ENCODE measurements at regions not wholly inside any gene's neighbourhood (a gene's known extent, or its start where the extent isn't known, plus 50 kb on each side); places are given as distances from the start of the nearest gene placed in this dataset.

DNA sequence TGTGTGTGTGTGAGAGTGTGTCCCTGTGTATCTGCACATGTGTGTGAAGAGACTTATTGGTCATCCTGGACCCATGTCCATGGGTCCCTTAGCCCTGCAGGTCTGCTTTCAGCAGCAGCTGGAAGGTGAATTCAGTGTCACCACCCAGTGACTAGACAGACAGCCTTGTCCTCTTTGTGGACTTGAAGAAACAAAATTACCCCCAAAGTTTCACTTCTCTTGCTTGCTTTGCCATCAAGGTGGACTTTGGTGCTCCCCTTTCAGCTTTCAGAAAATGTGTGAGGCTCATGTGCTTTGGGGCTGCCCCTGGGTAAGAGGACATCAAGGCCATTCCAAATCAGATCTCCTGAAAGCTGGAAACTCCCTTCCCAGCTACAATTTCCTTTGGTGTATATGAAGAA, 1063.8 kb downstream of the BCL11B start:
- no peak for ATAC-seq
- no peak overlapping the region for H3K27ac ChIP-seq
- H3K4me3 ChIP-seq: no peak overlapping the region
- H3K4me1 ChIP-seq: no peaks in the 10 kb centered on the region
- no peaks in the 10 kb centered on the region for H3K9me3 ChIP-seq
- H3K36me3 ChIP-seq: no peaks in the 10 kb centered on the region
- peaks cover 29% of the 10 kb centered on the region for H3K27me3 ChIP-seq
- TF ChIP-seq POLR2AphosphoS5 (IDR thresholded peaks at IDR 0.05): no peak
- TF ChIP-seq, protein P1, sequence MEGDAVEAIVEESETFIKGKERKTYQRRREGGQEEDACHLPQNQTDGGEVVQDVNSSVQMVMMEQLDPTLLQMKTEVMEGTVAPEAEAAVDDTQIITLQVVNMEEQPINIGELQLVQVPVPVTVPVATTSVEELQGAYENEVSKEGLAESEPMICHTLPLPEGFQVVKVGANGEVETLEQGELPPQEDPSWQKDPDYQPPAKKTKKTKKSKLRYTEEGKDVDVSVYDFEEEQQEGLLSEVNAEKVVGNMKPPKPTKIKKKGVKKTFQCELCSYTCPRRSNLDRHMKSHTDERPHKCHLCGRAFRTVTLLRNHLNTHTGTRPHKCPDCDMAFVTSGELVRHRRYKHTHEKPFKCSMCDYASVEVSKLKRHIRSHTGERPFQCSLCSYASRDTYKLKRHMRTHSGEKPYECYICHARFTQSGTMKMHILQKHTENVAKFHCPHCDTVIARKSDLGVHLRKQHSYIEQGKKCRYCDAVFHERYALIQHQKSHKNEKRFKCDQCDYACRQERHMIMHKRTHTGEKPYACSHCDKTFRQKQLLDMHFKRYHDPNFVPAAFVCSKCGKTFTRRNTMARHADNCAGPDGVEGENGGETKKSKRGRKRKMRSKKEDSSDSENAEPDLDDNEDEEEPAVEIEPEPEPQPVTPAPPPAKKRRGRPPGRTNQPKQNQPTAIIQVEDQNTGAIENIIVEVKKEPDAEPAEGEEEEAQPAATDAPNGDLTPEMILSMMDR (IDR thresholded peaks at IDR 0.05): no peak
- no peak for TF ChIP-seq EP300 (IDR thresholded peaks at IDR 0.05)
- TF ChIP-seq POLR2A (IDR thresholded peaks at IDR 0.05): no peak

DNA sequence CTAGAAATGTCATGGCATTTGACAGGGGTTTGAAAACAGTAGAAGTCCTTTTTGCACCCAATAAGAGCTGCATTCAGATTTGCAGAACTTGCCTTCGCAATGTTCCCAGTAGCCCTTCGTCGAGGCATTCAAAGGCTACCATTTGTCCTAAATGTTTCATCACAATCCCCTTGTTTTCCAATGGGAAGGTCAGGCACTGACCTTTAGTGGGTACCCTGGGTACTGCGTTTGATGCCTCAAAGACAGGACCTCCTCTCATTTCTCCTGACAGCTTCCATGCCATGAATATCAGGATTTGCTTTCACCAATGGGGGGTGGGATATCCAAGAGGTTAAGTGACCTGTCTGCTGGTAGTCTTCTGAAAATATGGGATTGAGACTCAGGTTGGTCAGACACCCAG, 1063.1 kb downstream of the BCL11B start:
- no peak for ATAC-seq
- TF ChIP-seq POLR2A (IDR thresholded peaks at IDR 0.05) (no peak), EP300 (IDR thresholded peaks at IDR 0.05) (no peak), POLR2AphosphoS5 (IDR thresholded peaks at IDR 0.05) (no peak)
- TF ChIP-seq, protein P1 (IDR thresholded peaks at IDR 0.05): no peak
- Histone ChIP-seq H3K27ac (no peak overlapping the region), H3K4me1 (no peaks in the 10 kb centered on the region), H3K36me3 (no peaks in the 10 kb centered on the region), H3K9me3 (no peaks in the 10 kb centered on the region), H3K4me3 (no peak overlapping the region), H3K27me3 (peaks cover 34% of the 10 kb centered on the region)
- WGBS, 2 donors (ENCODE audit: low coverage in 1 of 2): 61 to 66% methylated on average over 3 to 4 of the region's 4 CpGs

- no peak overlapping the region for H3K27ac ChIP-seq
- no peaks in the 10 kb centered on the region for H3K4me1 ChIP-seq
- no peaks in the 10 kb centered on the region for H3K36me3 ChIP-seq
- no peak for TF ChIP-seq POLR2A (IDR thresholded peaks at IDR 0.05)
- TF ChIP-seq, protein P1 (IDR thresholded peaks at IDR 0.05): no peak
- no peak for TF ChIP-seq EP300 (IDR thresholded peaks at IDR 0.05)
- no peak for TF ChIP-seq POLR2AphosphoS5 (IDR thresholded peaks at IDR 0.05)
- H3K4me3 ChIP-seq: no peak overlapping the region
- 24 to 41% methylated on average over 5 to 7 of the region's 12 CpGs for WGBS, 2 donors (ENCODE audit: low coverage in 1 of 2)
- ATAC-seq: no peak
- no peaks in the 10 kb centered on the region for H3K9me3 ChIP-seq
- H3K27me3 ChIP-seq: peaks cover 39% of the 10 kb centered on the region
Observed at GRCh38 chr14:98210045-98210672, 1061.8 kb downstream of the BCL11B start.

- Histone ChIP-seq H3K27ac (no peak overlapping the region), H3K4me1 (no peaks in the 10 kb centered on the region), H3K36me3 (no peaks in the 10 kb centered on the region), H3K4me3 (no peak overlapping the region), H3K9me3 (no peaks in the 10 kb centered on the region), H3K27me3 (peaks cover 28% of the 10 kb centered on the region)
- no peak for ATAC-seq
- WGBS, 2 donors (ENCODE audit: low coverage in 1 of 2): 64 to 80% methylated on average over 5 to 6 of the region's 6 CpGs
- no peak for TF ChIP-seq EP300 (IDR thresholded peaks at IDR 0.05)
- no peak for TF ChIP-seq POLR2AphosphoS5 (IDR thresholded peaks at IDR 0.05)
- no peak for TF ChIP-seq POLR2A (IDR thresholded peaks at IDR 0.05)
- TF ChIP-seq, protein P1 (IDR thresholded peaks at IDR 0.05): no peak
Observed at GRCh38 chr14:98217530-98217929, 1054.5 kb downstream of the BCL11B start.

- no peaks in the 10 kb centered on the region for H3K9me3 ChIP-seq
- no peak for TF ChIP-seq POLR2AphosphoS5 (IDR thresholded peaks at IDR 0.05)
- TF ChIP-seq, protein P1 (IDR thresholded peaks at IDR 0.05): no peak
- ATAC-seq: no peak
- peaks cover 28% of the 10 kb centered on the region for H3K27me3 ChIP-seq
- H3K36me3 ChIP-seq: no peaks in the 10 kb centered on the region
- H3K27ac ChIP-seq: no peak overlapping the region
- H3K4me3 ChIP-seq: no peak overlapping the region
- no peaks in the 10 kb centered on the region for H3K4me1 ChIP-seq
- 79 to 100% methylated on average over 1 to 3 of the region's 4 CpGs for WGBS, 2 donors (ENCODE audit: low coverage in 1 of 2)
Observed at GRCh38 chr14:98218218-98218617, 1053.8 kb downstream of the BCL11B start.
